ENCODE measurements at regions not wholly inside any gene's neighbourhood (a gene's known extent, or its start where the extent isn't known, plus 50 kb on each side); places are given as distances from the start of the nearest gene placed in this dataset.
"Not testable (repeated sequence)": the region's sequence is repeated elsewhere in the genome, so short reads cannot be mapped to it uniquely, and the experiment has no call there.

DNA sequence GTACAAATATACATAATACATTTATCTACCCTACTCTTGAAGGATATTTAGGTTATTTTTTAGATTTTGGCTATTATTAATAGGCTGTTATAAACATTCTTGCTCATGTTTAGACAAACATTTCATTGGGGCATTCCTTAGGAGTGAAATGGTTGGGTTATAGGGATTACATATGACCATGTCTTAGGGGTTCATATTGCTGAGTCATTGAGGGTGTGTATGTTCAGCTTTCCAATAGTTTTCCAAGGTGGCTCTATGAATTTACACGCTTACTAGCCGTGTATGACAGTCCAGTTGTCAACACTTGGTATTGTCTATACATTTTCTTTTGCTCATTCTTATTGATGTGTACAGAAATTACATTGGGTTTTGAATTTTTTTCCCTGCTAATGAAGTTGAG lies 125.8 kb downstream of the OXSM start:
- Mint-ChIP-seq H3K36me3 (ENCODE audit: low read depth) (no peaks in the 10 kb centered on the region), H3K9me3 (peaks cover 33% of the 10 kb centered on the region), H3K4me1 (ENCODE audit: low read depth) (no peaks in the 10 kb centered on the region), H3K27ac (no peak overlapping the region), H3K4me3 (no peak overlapping the region), H3K27me3 (ENCODE audit: insufficient read depth) (no peaks in the 10 kb centered on the region)
- no peak for DNase-seq
- TF ChIP-seq, protein P1, sequence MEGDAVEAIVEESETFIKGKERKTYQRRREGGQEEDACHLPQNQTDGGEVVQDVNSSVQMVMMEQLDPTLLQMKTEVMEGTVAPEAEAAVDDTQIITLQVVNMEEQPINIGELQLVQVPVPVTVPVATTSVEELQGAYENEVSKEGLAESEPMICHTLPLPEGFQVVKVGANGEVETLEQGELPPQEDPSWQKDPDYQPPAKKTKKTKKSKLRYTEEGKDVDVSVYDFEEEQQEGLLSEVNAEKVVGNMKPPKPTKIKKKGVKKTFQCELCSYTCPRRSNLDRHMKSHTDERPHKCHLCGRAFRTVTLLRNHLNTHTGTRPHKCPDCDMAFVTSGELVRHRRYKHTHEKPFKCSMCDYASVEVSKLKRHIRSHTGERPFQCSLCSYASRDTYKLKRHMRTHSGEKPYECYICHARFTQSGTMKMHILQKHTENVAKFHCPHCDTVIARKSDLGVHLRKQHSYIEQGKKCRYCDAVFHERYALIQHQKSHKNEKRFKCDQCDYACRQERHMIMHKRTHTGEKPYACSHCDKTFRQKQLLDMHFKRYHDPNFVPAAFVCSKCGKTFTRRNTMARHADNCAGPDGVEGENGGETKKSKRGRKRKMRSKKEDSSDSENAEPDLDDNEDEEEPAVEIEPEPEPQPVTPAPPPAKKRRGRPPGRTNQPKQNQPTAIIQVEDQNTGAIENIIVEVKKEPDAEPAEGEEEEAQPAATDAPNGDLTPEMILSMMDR (IDR thresholded peaks at IDR 0.05) = no peak

DNA sequence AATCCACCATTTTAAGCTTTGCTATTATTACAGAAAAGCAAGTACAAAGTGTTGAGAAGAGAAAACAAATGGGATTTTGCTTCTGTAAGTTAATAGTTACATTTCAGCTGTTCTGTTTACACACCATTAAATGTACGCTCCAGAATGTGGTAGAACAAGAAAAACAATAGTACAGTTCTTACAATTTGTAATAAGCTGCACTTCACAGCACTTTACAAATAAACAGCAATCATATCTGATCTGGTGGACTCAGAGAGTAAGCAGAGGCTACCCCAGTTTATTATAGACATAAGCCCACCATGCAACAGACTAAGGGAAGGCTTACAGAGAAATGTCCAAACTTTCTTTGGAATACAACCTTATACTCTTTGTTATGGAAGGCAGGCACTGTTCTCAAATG lies 126.4 kb downstream of the OXSM start:
- H3K36me3 Mint-ChIP-seq (ENCODE audit: low read depth) = no peaks in the 10 kb centered on the region
- no peak for DNase-seq
- no peak overlapping the region for H3K27ac Mint-ChIP-seq
- H3K27me3 Mint-ChIP-seq (ENCODE audit: insufficient read depth) = no peaks in the 10 kb centered on the region
- H3K4me1 Mint-ChIP-seq (ENCODE audit: low read depth) = no peaks in the 10 kb centered on the region
- H3K4me3 Mint-ChIP-seq = no peak overlapping the region
- TF ChIP-seq, protein P1 (IDR thresholded peaks at IDR 0.05) = no peak
- H3K9me3 Mint-ChIP-seq = peaks cover 38% of the 10 kb centered on the region

DNA sequence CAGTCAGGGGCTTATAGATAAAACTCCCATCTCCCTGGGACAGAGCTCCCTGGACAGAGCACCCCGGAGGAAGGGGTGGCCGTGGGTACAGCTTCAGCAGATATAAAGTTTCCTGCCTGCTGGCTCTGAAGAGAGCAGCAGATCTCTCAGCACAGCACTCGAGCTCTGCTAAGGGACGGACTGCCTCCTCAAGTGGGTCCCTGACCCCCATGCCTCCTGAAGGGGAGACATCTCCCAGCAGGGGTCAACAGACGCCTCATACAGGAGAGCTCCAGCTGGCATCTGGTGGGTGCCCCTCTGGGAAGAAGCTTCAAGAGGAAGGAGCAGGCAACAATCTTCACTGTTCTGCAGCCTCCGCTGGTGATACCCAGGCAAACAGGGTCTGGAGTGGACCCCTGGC lies 142.1 kb downstream of the OXSM start:
- not testable (repeated sequence) for H3K36me3 Mint-ChIP-seq (ENCODE audit: low read depth); H3K4me1 Mint-ChIP-seq (ENCODE audit: low read depth); DNase-seq; H3K4me3 Mint-ChIP-seq; H3K27me3 Mint-ChIP-seq (ENCODE audit: insufficient read depth); H3K27ac Mint-ChIP-seq
- peaks cover 42% of the 10 kb centered on the region for H3K9me3 Mint-ChIP-seq

DNA sequence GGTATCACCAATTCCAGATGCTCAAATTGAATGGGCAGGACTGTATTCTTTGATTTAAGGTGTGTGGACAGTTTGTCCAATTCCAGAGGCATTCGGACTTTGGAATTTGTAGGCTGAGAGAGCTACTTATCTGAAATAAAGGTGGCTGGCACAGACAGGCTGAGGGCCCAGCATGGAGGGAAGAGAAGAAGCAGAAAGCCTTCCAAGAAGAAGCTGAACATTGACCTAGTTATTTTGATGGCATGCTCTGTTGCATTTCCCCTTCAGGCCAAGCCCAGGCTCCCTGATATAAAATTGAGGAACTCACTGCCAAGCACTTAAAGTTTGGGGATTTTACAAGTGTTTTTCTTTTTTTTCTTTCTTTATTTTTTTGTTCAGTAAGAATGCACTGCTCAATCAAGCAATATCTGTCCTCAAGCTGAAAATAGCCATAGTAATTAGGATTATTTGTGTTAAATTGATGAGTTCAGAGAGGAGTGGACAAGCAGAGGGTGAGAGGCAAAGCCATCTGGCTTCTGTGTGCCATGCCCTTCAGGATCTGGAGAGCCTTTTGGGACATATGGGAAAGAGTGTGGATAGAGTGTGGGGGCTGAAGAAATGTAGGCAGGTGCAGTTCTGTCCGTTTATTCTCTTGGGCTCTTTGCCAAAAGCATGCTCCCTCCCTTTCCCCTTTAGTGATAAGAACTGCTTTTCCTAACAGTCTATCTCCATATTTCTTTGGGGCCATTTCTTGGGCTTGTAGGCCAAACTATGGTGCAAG lies 148.9 kb downstream of the OXSM start:
- Mint-ChIP-seq H3K4me3 (no peak overlapping the region), H3K36me3 (ENCODE audit: low read depth) (0 out of 2 replicates have a peak, but pooled peaks cover 3% of the 10 kb centered on the region), H3K4me1 (ENCODE audit: low read depth) (no peaks in the 10 kb centered on the region), H3K27me3 (ENCODE audit: insufficient read depth) (no peaks in the 10 kb centered on the region; the same call in 1 of the 2 replicates), H3K9me3 (peaks cover 37% of the 10 kb centered on the region), H3K27ac (no peak overlapping the region)
- TF ChIP-seq, protein P1 (IDR thresholded peaks at IDR 0.05) = no peak
- DNase-seq = no peak

DNA sequence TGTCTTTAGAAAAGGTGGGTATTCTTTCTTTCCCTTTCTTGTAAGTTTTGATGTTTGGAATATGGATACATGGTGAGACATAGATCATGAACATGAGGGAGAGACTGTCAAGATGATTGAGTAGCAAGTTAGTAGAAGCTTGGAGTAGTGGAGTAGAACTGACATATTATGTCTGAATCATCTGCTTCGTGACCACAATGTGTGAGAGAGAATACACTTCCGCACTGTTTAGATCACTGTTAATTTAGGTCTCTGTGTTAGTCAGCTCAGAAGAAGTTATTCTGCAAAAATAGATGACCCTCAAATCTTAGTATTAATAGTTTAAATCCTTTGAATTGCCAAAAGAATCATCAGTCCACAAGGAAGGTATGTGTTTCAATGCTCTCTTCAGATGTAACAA lies 151.0 kb downstream of the OXSM start:
- DNase-seq = no peak
- Mint-ChIP-seq H3K27ac (no peak overlapping the region), H3K27me3 (ENCODE audit: insufficient read depth) (no peaks in the 10 kb centered on the region), H3K36me3 (ENCODE audit: low read depth) (0 out of 2 replicates have a peak, but pooled peaks cover 5% of the 10 kb centered on the region), H3K4me3 (no peak overlapping the region), H3K9me3 (peaks cover 34% of the 10 kb centered on the region), H3K4me1 (ENCODE audit: low read depth) (no peaks in the 10 kb centered on the region)
- TF ChIP-seq, protein P1 (IDR thresholded peaks at IDR 0.05) = no peak

DNA sequence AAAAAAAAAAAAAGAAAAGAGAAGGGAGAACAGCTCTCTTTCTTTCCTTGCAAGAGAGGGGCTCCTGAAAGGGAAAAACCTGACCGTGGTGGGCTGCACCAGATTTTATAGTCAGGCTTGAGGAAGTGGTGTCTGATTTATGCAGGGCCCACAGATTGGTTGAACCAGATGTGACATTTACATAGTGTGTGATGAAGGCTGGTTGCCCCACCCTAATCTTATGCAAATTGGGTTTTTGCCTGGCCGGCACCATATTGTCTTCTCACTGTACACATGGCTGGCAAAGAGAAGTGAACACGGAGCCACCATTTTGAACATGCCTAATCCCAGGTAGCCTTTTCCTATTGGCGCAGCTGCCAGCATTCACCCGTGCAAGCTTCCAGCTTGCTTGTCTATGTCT lies 154.4 kb downstream of the OXSM start:
- Mint-ChIP-seq H3K36me3 (ENCODE audit: low read depth) (peaks cover 5% of the 10 kb centered on the region; the same call in 1 of the 2 replicates), H3K4me3 (no peak overlapping the region), H3K27me3 (ENCODE audit: insufficient read depth) (no peaks in the 10 kb centered on the region), H3K9me3 (peaks cover 42% of the 10 kb centered on the region), H3K27ac (no peak overlapping the region), H3K4me1 (ENCODE audit: low read depth) (no peaks in the 10 kb centered on the region)
- TF ChIP-seq, protein P1 (IDR thresholded peaks at IDR 0.05) = no peak
- no peak for DNase-seq
